Hematopoietic multipotent progenitor cell treated with erythropoietin and hydrocortisone succinate and interleukin-3 and kit ligand, for 8 days (in vitro differentiated cells): ENCODE measurements at regions not wholly inside any gene's neighbourhood (a gene's known extent, or its start where the extent isn't known, plus 50 kb on each side); places are given as distances from the start of the nearest gene placed in this dataset.
"Not testable (repeated sequence)": the region's sequence is repeated elsewhere in the genome, so short reads cannot be mapped to it uniquely, and the experiment has no call there.

ENCODE experiments used
- DNase-seq: peaks from one replicate; pipeline ENCODE4 v3.0.0-alpha.2; 2015

DNA sequence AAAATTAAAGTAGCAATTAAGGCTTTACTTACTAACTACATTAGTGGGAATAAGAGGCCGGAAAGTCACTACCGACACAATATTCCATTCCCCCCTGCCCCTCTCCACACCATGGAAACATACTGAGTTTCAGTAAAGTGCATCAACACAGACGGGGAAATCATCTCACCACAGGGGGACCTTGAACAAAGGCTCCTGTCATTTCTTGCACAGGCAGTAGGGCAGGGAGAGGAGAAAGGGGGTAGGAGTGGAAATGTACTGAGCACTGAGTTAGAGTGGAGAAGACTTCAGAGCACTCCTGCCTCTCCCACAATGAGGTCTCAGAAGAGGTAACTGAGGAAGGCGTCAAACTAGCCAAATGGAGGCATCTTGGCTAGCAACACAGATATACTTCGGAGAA lies 1426.9 kb upstream of the EYS start:
- DNase-seq, result no peak

DNA sequence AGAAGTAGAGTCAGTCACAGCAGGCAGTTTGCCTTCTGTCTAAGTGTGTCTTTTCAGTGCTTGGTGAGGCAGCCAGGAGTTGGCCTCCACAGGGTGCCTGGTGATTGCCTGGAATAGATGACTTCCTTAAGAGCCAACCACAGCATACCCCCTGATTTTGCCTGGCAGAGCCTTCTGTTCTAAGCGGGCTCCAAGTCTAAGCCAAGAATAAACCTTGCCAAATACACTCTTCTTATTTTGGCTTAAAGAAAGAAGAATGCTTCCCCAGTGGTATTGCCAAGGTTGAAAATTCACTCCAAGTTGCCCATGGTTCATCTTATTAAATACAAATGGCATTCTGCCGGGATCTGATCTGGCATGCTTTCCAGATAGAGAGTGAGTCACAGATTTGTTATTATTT lies 1424.8 kb upstream of the EYS start:
- DNase-seq, result no peak

DNA sequence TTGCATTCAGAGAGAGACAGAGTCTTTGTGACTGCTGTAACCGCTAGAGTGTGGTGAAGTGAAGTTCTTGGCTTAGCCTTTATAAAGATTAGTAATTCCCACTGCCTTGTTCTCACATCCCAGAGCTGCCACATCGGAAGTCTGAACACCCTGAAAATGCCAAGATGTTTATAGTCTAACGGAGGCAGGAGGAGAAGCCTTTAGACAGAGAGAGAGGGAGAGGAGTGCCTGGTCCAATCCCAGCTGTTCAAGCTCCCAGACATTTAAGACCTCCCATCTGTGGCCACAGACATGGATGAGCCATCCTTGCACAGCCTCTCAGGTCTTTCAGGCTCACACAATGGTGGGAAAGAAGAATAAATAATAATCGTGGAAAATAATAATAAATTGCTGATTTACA lies 1422.8 kb upstream of the EYS start:
- no peak for DNase-seq

DNA sequence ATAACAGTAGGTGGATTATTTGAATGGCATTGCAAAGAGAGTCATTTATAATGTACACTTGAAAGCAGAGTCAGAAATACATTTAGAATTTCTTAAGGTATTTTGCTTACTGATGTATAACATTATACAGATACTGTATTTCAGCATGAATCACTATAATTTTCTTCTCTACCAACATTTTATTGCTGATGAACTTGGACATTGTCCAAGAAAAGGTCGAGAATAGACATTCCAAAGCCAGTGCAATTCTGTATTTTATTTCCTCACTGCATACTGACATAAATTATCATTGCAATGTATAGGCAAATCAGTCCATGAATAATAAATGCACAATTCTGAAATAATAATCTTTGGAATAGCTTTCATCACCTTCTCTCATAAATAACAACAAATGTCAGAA lies 1420.0 kb upstream of the EYS start:
- no peak for DNase-seq

DNA sequence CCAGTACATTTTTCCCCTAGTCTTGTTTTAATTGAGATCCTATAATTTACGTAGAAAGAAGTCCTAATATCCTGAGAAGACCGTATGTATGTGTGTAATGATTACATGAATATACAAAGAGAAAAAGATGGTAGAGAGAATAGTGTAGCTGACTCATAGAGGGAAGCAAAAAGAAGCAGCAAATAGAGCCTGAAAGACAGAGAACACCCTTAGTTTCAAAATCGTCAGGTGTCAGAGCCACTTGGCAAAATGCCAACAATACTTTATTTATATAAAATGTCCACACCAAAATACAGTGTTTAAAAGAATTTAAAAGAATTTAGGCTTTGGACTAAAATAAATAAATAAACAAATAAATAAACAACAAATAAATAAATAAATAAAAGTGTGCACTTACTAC lies 1414.1 kb upstream of the EYS start:
- DNase-seq, result no peak

DNA sequence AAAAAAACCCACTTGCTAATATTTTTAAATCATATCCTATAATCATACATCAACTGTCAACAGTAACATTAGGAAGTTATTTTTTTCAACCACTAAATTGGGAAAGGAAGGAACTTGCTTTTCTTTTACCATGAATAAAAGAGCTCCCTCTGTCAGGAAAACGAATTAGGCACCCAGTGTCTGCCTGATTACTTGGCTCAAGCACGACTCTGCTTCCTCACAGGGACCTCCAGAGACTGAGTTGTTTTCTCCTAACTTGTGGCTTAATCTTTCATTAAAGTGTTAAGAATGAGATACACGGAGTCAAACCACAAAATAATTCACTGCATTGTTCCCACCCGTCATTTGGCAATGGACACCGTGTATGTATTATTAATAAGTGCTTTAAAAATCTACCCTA lies 1405.1 kb upstream of the EYS start:
- no peak for DNase-seq

DNA sequence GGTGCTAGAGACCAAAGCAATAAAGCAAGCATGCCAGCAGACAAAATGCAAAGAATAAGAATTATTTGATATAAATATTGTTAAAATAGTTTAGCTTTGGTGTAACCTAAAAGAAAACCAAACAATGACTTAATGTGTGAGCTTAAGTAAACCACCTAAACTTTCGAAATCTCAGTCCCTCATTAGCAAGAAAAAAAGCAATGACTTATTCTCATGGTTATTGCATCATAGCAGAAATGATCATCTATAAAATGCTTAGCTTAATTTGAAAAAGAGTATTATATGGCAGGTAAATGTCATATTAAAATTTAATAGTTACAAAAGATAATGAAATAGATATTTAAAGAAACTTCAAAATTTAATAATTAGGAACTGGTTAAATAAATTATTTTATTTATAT lies 1395.7 kb upstream of the EYS start:
- DNase-seq, result no peak

DNA sequence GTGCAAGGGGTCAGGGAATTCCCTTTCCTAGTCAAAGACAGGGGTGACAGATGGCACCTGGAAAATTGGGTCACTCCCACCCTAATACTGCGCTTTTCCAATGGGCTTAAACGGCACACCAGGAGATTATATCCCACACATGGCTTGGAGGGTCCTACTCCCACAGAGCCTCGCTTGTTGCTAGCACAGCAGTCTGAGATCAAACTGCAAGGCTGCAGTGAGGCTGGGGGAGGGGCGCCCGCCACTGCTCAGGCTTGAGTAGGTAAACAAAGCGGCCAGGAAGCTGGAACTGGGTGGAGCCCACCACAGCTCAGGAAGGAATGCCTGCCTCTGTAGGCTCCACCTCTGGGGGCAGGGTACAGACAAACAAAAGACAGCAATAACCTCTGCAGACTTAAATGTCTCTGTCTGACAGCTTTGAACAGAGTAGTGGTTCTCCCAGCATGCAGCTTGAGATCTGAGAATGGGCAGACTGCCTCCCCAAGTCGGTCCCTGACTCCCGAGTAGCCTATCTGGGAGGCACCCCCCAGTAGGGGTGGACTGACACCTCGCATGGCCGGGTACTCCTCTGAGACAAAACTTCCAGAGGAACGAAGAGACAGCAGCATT lies 1388.7 kb upstream of the EYS start:
- DNase-seq, result not testable (repeated sequence)

DNA sequence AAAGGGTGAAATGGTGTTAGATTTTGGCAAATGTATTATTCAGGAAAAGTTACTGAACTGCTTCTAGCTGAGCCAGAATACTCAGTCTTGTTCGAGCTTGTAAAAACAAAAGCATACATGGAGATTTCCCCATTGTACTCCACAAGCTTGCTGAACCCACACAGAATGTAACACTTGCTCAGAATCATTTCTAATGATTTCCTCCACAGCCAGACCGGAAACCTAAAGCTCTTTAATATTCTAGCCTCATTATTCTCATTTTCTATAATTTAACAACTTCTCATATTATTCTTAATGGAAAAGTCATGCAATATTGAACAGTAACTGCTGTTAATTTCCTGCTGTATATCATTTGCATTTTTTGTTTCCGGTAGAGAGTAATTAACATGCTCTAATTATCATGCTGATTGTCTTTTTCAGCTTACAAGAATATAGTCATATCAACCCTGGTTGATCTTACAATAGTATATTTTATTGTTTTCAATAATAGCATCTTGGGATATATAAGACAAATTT lies 1387.5 kb upstream of the EYS start:
- no peak for DNase-seq

DNA sequence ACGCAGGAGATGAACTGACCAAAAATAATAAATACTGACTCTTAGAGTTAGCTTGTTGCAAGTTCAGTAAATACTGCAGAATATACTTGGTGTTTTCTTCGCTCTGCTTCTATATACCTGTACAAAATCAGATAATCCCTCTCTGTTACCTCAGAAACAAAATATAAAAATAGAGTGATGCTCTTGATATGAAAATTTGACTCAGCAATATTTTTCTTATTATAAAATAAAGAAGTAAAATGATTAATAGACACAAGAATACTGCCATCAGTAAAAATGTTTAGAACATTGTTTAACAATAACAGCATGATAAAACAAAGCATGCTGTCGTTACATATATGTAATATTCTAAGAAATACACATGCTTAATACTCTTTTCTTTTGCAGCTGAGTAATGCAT lies 1366.9 kb upstream of the EYS start:
- no peak for DNase-seq

DNA sequence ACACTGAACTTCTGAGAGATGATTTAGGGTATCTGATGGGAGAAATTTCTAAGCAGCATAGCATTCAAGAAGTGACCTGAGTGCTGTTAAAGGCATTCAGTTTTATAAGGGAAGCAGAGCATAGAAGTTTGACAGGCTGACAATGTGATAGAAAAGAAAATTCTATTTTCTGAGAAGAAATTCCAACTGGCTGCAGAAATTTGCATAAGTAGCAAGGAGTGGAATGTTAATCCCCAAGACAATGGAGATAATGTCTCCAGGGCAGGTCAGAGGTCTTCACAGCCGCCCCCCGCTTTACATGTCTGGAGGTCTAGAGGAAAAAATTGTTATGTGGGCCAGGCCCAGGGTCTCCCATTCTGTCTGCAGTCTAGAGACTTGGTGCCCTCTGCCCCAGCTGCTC lies 1361.8 kb upstream of the EYS start:
- no peak for DNase-seq

DNA sequence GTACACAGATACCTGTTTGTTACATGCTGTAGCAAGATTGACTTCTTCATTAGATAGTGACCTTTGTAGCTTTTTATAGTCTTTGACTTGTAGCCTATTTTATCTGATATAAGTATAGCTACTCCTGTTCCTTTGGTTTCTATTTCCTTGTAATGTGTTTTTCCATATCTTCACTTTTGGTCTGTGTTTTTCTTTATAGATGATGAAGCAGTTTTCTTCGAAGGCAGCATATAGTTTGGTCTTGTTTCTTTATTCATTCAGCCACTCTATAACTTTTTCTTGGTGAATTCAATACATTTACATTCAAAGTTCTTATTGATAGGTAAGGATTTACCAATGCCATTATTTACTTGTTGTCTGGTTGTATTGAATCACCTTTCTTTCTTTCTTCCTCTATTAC lies 1357.3 kb upstream of the EYS start:
- no peak for DNase-seq

DNA sequence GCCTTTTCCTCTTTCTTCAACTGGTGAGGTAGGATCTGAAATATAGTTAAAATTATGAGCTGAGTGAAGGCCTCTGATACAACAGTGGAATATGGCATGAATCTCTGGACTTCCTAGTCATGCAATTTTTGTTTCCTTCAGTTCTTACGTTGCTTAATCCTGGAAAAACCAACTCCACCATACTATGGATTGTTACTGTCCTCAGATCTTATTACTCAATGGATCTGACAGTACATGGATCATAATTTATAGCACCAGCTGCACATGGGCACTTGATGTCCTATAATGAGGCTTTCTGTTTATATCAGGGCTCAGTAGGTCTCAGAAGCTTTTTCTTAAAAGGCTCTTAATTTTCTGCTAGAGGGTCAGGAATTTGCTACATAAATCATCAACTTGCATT lies 1341.0 kb upstream of the EYS start:
- DNase-seq, result no peak

DNA sequence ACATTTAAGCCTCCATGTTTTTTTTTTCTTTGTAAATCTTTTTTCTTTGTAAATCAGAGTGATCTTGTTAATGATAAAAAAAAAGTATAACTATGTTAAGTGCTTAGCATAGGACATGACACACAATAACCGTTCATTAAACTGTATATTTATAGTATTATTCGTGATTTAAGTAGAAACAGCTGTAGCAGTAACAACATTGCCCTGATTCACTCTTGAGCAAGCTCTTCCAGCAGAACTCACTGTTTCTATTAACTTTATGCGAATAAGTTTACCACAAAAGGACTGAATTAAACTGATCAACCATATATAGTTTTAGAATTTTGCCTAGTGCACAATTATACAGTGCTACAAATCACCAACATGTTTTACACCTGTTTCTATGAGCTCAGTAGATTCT lies 1338.0 kb upstream of the EYS start:
- DNase-seq, result no peak

DNA sequence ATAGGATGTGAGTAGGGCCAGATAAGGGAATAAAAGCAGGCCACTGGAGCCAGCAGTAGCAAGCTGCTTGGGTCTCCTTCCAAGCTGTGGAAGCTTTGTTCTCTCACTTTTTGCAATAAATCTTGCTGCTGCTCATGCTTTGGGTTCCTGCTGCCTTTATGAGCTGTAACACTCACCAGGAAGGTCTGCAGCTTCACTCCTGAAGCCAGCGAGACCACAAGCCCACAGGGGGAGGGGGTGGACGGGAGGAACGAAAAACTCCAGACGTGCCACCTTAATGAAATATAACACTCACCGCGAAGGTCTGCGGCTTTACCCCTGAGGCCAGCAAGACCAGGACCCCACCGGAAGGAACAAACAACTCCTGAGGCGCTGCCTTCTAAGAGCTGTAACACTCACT lies 1324.4 kb upstream of the EYS start:
- no peak for DNase-seq

DNA sequence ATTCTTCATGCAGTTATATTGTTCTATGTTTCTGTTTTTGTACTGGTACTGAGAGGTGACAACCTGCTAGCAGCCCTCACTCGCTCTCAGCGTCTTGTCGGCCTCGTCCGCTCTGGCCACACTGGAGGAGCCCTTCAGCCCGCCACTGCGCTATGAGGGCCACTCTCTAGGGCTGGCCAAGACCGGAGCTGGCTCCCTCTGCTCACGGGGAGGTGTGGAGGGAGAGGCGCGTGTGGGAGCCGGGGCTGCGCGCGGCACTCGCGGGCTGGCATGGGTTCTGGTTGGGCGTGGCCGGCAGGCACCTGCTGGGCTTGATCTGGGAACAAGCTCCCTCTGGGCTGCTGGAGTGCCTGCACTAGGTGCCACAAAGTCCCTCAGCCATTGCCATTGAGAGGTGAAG lies 1323.8 kb upstream of the EYS start:
- no peak for DNase-seq

DNA sequence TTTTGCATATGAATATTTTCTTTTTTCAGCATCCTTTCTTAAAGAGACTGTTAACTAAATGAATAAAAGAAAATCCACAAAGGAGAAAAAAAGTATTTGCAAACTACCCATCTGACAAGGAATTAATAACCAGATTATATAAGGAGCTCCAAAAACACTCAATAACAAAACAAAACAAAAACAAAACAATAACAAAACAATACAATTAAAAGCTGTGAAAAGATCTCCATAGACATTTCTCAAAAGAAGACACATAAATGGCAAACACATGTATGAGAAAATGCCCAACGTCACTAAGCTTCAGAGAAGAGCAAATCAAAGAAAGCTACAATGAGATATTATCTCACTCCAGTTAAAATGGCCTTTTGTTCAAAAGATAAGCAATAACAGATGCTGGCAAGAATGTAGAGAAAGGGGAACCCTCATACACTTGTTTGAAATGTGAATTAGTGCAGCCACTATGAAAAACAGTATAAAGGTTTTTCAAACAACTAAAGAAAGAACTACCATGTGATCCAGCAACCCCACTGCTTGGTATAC lies 1310.0 kb upstream of the EYS start:
- DNase-seq, result no peak

DNA sequence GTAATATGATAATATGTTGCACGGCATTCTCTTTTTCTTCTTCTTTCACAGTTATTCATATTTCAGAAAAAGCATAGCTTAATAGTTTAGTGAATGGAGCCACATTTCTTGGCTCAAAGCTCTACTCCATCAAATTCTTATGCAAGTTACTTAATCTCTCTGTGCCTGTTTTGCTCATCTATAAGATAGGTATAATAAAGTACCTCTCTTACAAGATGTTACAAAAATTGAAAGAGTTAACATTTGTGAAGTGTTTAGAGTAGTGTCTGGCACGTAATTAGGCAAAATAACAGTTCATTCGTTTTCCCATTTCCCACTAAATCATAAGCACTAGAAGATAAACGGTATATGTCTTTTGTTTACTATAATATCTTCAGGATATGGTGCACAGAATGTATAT lies 1304.4 kb upstream of the EYS start:
- DNase-seq, result no peak

DNA sequence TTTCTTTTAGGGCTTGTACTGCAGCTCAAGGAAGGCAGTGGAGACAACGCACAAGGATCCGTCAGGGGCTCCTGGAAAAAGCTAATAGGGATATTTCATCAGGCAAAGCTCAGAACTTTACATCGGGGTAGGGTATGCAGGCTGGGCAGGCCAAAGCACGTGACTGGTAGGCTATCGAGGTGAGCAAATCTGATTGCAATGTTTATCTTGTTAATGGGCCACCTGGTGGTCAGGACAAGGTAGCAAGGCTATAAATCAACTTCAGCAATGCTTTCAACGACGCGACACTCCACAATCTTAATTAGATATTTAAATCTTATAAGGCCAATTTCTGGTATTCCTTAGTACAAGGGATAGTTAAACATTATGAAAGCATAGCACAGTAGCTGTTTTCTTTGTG lies 1302.8 kb upstream of the EYS start:
- no peak for DNase-seq

DNA sequence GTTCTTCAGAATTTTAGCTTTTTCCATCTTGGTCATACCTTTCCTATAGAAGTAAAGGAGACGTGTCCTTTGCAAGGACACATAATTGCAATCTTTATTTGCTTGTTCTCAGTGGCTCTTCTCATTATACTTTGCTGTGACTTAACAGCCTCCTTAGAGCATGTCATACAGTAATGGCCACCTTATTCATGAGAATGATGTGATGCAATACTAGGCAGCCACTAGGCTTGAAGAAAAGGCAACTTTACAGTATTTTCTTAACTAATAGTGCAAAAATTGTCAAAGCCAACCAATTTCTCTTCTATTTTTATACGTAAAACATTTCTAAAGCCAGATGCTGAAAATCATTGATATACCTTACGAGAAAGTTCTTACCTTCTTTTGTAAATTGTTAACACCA lies 1296.8 kb upstream of the EYS start:
- DNase-seq, result no peak

DNA sequence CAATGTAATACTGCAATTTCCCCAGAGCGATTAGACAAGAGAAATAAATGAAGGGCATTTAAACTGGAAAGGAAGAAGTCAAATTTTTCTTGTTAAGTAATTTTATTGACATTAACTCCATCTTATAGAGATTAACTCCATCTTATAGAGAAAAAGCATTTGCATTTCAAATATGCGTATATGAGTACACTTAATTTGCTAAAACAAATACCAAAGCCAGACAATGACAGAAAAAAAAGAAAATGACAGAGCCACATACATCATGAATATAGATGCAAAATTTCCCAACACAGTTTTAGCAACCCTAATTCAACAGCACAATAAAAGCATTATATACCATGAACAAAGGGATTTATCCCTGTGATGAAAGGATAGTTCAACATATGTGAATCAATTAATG lies 1293.1 kb upstream of the EYS start:
- DNase-seq, result no peak

DNA sequence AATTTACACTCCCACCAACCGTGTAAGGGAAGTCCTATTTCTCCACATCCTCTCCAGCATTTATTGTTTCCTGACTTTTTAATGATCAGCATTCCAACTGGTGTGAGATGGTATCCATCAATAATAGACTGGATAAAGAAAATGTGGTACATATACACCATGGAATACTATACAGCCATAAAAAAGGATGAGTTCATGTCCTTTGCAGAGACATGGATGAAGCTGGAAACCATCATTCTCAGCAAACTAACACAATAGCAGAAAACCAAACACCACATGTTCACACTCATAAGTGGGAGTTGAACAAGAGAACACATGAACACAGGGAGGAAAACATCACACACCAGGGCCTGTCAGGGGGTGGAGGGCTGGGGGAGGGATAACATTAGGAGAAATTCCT lies 1290.6 kb upstream of the EYS start:
- not testable (repeated sequence) for DNase-seq

DNA sequence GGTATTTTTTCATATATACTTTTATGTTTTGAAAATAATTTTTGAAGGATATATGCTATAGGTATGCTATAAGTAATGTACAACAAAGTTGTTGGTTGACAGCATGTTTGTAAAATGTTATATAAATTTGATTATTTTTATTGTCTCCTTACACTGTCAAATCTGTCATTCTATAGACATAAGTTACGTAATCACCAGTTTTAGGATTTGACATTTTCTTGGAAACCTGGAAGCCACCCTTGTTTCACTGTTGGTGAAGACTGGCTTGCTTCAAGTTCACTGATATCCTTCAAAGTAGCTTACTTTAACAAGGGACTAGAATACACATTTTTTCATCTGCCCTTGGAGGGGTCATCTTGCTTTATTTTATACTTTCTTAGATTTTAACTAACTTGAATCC lies 1288.6 kb upstream of the EYS start:
- no peak for DNase-seq

DNA sequence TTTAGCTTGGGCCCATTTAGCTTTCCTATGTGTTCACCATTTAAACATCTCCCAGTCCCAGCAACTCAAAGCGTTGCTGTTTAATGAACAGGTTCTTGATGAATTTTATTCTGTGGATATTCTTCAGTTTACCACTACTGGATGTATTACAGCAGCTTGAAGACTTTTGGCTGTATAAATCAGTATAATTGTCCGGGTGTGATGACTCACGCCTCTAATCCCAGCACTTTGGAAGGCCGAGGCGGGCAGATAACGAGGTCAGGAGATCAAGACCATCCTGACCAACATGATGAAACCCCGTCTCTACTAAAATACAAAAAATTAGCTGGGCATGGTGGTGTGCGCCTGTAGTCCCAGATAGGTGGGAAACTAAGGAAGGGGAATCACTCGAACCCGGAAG lies 1286.7 kb upstream of the EYS start:
- DNase-seq, result not testable (repeated sequence)

DNA sequence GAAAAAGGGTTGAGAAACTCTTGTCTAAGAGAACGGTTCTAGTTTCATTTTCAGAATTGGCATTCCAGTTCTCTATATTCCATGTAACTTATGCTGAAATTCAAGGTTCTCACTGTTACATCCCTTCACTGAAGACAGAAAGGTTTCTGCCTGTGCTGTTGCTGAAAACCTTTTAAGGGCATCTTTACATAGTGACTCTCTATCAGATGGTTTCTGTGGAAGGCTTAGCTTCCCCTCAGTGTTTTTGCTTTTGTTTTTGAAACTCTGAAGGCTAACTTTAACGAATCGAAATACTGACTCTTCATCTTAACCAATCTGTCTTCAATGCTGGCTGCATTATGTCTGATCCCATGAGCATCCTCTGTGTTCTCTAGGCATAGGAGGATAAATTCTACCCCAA lies 1286.2 kb upstream of the EYS start:
- no peak for DNase-seq

DNA sequence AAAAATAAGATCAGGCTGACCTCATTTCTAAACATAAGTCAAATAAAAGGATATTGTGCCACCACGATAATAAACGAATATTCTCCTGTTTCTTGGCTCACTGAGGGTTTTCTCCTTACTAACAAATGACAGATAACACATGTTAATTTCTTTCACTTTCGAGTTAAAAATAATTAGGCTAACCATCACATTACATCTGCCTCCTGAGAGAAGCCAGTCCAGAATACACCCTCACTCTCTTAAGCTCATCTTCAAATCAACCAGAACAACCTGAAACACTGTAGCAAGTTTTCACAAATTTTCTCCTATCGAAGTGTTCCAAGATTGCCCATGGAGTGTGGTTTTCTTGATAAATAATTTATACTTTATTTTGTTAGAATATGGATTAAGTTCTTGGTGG lies 1285.6 kb upstream of the EYS start:
- no peak for DNase-seq
